ENCODE measurements at regions not wholly inside any gene's neighbourhood (a gene's known extent, or its start where the extent isn't known, plus 50 kb on each side); places are given as distances from the start of the nearest gene placed in this dataset.

GRCh38 chr6:74333406-74333805 is 637.4 kb downstream of the CD109 start:
- no peak for TF ChIP-seq CTCF (IDR thresholded peaks at IDR 0.05)
- no peaks in the 10 kb centered on the region for H3K36me3 ChIP-seq
- no peaks in the 10 kb centered on the region for H3K9me3 ChIP-seq
- H3K4me3 ChIP-seq: no peak overlapping the region
- no peak overlapping the region for H3K27ac ChIP-seq
- no peaks in the 10 kb centered on the region for H3K27me3 ChIP-seq (replicated peaks; ENCODE audit: insufficient read depth)
- no peak for DNase-seq (ENCODE audit: low spot score)
- no peak for ATAC-seq (ENCODE audit: insufficient number of reproducible peaks, low FRiP score, low read depth)
- H3K4me1 ChIP-seq (ENCODE audit: control insufficient read depth in 1 of 2, low read depth in 2 of 2): no peaks in the 10 kb centered on the region

GRCh38 chr6:74320715-74321114 is 624.7 kb downstream of the CD109 start:
- no peaks in the 10 kb centered on the region for H3K36me3 ChIP-seq
- no peaks in the 10 kb centered on the region for H3K9me3 ChIP-seq
- TF ChIP-seq CTCF (IDR thresholded peaks at IDR 0.05): no peak
- no peaks in the 10 kb centered on the region for H3K4me1 ChIP-seq (ENCODE audit: control insufficient read depth in 1 of 2, low read depth in 2 of 2)
- H3K27ac ChIP-seq: no peak overlapping the region
- no peak for DNase-seq (ENCODE audit: low spot score)
- no peak for ATAC-seq (ENCODE audit: insufficient number of reproducible peaks, low FRiP score, low read depth)
- H3K27me3 ChIP-seq (replicated peaks; ENCODE audit: insufficient read depth): no peaks in the 10 kb centered on the region
- H3K4me3 ChIP-seq: no peak overlapping the region

GRCh38 chr6:74320074-74320473 is 624.1 kb downstream of the CD109 start:
- Histone ChIP-seq H3K36me3 (no peaks in the 10 kb centered on the region), H3K27me3 (replicated peaks; ENCODE audit: insufficient read depth) (no peaks in the 10 kb centered on the region), H3K27ac (no peak overlapping the region), H3K4me3 (no peak overlapping the region), H3K4me1 (ENCODE audit: control insufficient read depth in 1 of 2, low read depth in 2 of 2) (no peaks in the 10 kb centered on the region), H3K9me3 (no peaks in the 10 kb centered on the region)
- no peak for TF ChIP-seq CTCF (IDR thresholded peaks at IDR 0.05)
- DNase-seq (ENCODE audit: low spot score) (no peak), ATAC-seq (ENCODE audit: insufficient number of reproducible peaks, low FRiP score, low read depth) (no peak)

GRCh38 chr6:74319292-74319691 is 623.3 kb downstream of the CD109 start:
- no peaks in the 10 kb centered on the region for H3K36me3 ChIP-seq
- no peaks in the 10 kb centered on the region for H3K4me1 ChIP-seq (ENCODE audit: control insufficient read depth in 1 of 2, low read depth in 2 of 2)
- H3K27me3 ChIP-seq (replicated peaks; ENCODE audit: insufficient read depth): no peaks in the 10 kb centered on the region
- no peak overlapping the region for H3K27ac ChIP-seq
- DNase-seq (ENCODE audit: low spot score): no peak
- H3K4me3 ChIP-seq: no peak overlapping the region
- TF ChIP-seq CTCF (IDR thresholded peaks at IDR 0.05): no peak
- no peak for ATAC-seq (ENCODE audit: insufficient number of reproducible peaks, low FRiP score, low read depth)
- H3K9me3 ChIP-seq: no peaks in the 10 kb centered on the region

GRCh38 chr6:74318738-74319137 is 622.7 kb downstream of the CD109 start:
- no peak for TF ChIP-seq CTCF (IDR thresholded peaks at IDR 0.05)
- no peaks in the 10 kb centered on the region for H3K36me3 ChIP-seq
- H3K4me3 ChIP-seq: no peak overlapping the region

More at GRCh38 chr6:74318738-74319137, 622.7 kb downstream of the CD109 start:
- Histone ChIP-seq H3K4me1 (ENCODE audit: control insufficient read depth in 1 of 2, low read depth in 2 of 2) (no peaks in the 10 kb centered on the region), H3K27me3 (replicated peaks; ENCODE audit: insufficient read depth) (no peaks in the 10 kb centered on the region), H3K27ac (no peak overlapping the region), H3K9me3 (no peaks in the 10 kb centered on the region)
- DNase-seq (ENCODE audit: low spot score): no peak
- no peak for ATAC-seq (ENCODE audit: insufficient number of reproducible peaks, low FRiP score, low read depth)

Data from thoracic aorta (tissue), 2 donors.